MCF 10A (cell line): ENCODE measurements at regions not wholly inside any gene's neighbourhood (a gene's known extent, or its start where the extent isn't known, plus 50 kb on each side); places are given as distances from the start of the nearest gene placed in this dataset.

Experiments
- BruUV-seq: library from RNA; stranded (reverse); fragments of 400-500 nt; replicated peaks from 2 replicates; lab custom pipeline; 2021; lab: Mats Ljungman, UMichigan
- CTCF ChIA-PET: fragments of 300-600 bp; sonication (Branson Sonifier 250); formaldehyde crosslinking; extraction: SDS; loops from one replicate; lab custom pipeline; 2021; ENCODE audit warnings: antibody characterized with exemption, inconsistent platforms; lab: Yijun Ruan, JAX
- POLR2A ChIA-PET: fragments of 300-600, 350-650 bp; sonication (Branson Sonifier 250); formaldehyde crosslinking; extraction: SDS; loops from one replicate; lab custom pipeline; 2020; ENCODE audit warnings: antibody characterized with exemption, inconsistent platforms; lab: Yijun Ruan, JAX
- DNase-seq: peaks from one replicate; pipeline ENCODE4 v3.0.0-alpha.2; 2018; ENCODE audit not compliant: unreplicated experiment
- H3K27ac Mint-ChIP-seq: one replicate; pipeline ENCODE4 v1.8.0; 2022; ENCODE audit warnings: mild to moderate bottlenecking, low read depth, mixed read lengths; ENCODE audit not compliant: unreplicated experiment
- H3K27me3 Mint-ChIP-seq: one replicate; pipeline ENCODE4 v1.8.0; 2022; ENCODE audit warnings: mixed read lengths; ENCODE audit not compliant: insufficient read depth, unreplicated experiment
- H3K36me3 Mint-ChIP-seq: one replicate; pipeline ENCODE4 v1.8.0; 2022; ENCODE audit warnings: mild to moderate bottlenecking, moderate library complexity, mixed read lengths; ENCODE audit not compliant: insufficient read depth, unreplicated experiment
- H3K4me1 Mint-ChIP-seq: one replicate; pipeline ENCODE4 v1.8.0; 2022; ENCODE audit warnings: mixed read lengths; ENCODE audit not compliant: insufficient read depth, unreplicated experiment
- H3K4me3 Mint-ChIP-seq: one replicate; pipeline ENCODE4 v1.8.0; 2022; ENCODE audit warnings: mild to moderate bottlenecking, moderate library complexity, mixed read lengths; ENCODE audit not compliant: unreplicated experiment
- H3K9me3 Mint-ChIP-seq: one replicate; pipeline ENCODE4 v1.8.0; 2022; ENCODE audit warnings: mixed read lengths; ENCODE audit not compliant: unreplicated experiment
- CTCF ChIP-seq: fragments of 200-600 bp; IDR thresholded peaks from one replicate; pipeline ENCODE4 v1.8.0; 2022; ENCODE audit warnings: antibody characterized with exemption, mild to moderate bottlenecking; ENCODE audit not compliant: unreplicated experiment
- intact Hi-C: fragments of 100-400 bp; cut with micrococcal nuclease; formaldehyde crosslinking; loops from 2 replicates; pipeline ENCODE4 v1.14.1; 2022

GRCh38 chr4:79833857-79834256 lies 239.2 kb downstream of the ANTXR2 start:
- H3K9me3 Mint-ChIP-seq, result no peaks in the 10 kb centered on the region
- intact Hi-C loops, result no loop called here
- no peaks in the 10 kb centered on the region for H3K36me3 Mint-ChIP-seq
- H3K4me3 Mint-ChIP-seq, result no peak overlapping the region
- BruUV-seq, result no TSS peak
- CTCF ChIA-PET, result no interaction called here
- no peaks in the 10 kb centered on the region for H3K27me3 Mint-ChIP-seq
- POLR2A ChIA-PET, result interaction anchor here (0.5 kb wide), 1 partner anchor 145 kb away, joined by 3 read pairs; no protein-coding TSS in a partner anchor
- TF ChIP-seq CTCF, result no peak
- H3K4me1 Mint-ChIP-seq, result no peaks in the 10 kb centered on the region
- no peak overlapping the region for H3K27ac Mint-ChIP-seq
- DNase-seq, result no peak

- Mint-ChIP-seq H3K4me1 (no peaks in the 10 kb centered on the region), H3K27ac (no peak overlapping the region), H3K36me3 (no peaks in the 10 kb centered on the region), H3K9me3 (no peaks in the 10 kb centered on the region), H3K4me3 (no peak overlapping the region), H3K27me3 (no peaks in the 10 kb centered on the region)
- ChIA-PET POLR2A (no interaction called here), CTCF (no interaction called here)
- BruUV-seq, result no TSS peak
- TF ChIP-seq CTCF, result no peak
- intact Hi-C loops, result no loop called here
- DNase-seq, result no peak
Observed at GRCh38 chr4:79831701-79832514, 241.1 kb downstream of the ANTXR2 start.

- intact Hi-C loops, result no loop called here
- no peak overlapping the region for H3K4me3 Mint-ChIP-seq
- no peak for DNase-seq
- ChIA-PET POLR2A (no interaction called here), CTCF (no interaction called here)
- no peaks in the 10 kb centered on the region for H3K27me3 Mint-ChIP-seq
- no peaks in the 10 kb centered on the region for H3K4me1 Mint-ChIP-seq
- H3K9me3 Mint-ChIP-seq, result no peaks in the 10 kb centered on the region
- TF ChIP-seq CTCF, result no peak
- BruUV-seq, result no TSS peak
- no peaks in the 10 kb centered on the region for H3K36me3 Mint-ChIP-seq
- no peak overlapping the region for H3K27ac Mint-ChIP-seq
Observed at GRCh38 chr4:79831119-79831528, 241.9 kb downstream of the ANTXR2 start.

GRCh38 chr4:79827283-79827682 lies 245.7 kb downstream of the ANTXR2 start:
- no peaks in the 10 kb centered on the region for H3K9me3 Mint-ChIP-seq
- no peak for DNase-seq
- H3K4me3 Mint-ChIP-seq, result no peak overlapping the region
- no TSS peak for BruUV-seq
- no peak for TF ChIP-seq CTCF
- intact Hi-C loops, result no loop called here
- H3K27ac Mint-ChIP-seq, result no peak overlapping the region
- H3K27me3 Mint-ChIP-seq, result no peaks in the 10 kb centered on the region
- peaks cover 8% of the 10 kb centered on the region for H3K4me1 Mint-ChIP-seq
- ChIA-PET CTCF (interaction anchor here (1.1 kb wide), 1 partner anchor 100 kb away, joined by 3 read pairs; no protein-coding TSS in a partner anchor), POLR2A (no interaction called here)
- H3K36me3 Mint-ChIP-seq, result no peaks in the 10 kb centered on the region
